C4-2B (cell line): ENCODE measurements at regions not wholly inside any gene's neighbourhood (a gene's known extent, or its start where the extent isn't known, plus 50 kb on each side); places are given as distances from the start of the nearest gene placed in this dataset.

Experiments used
- CTCF ChIP-seq: fragments of 450-650 bp; conservative IDR thresholded peaks from 2 replicates; pipeline ENCODE4 v1.5.1; 2017; ENCODE audit warnings: mild to moderate bottlenecking
- ZFX ChIP-seq: fragments of 450-650 bp; IDR thresholded peaks from 2 replicates; pipeline ENCODE4 v1.6.1; 2017

GRCh38 chr13:50740052-50740741 is 103.3 kb downstream of the DLEU7 start:
- TF ChIP-seq CTCF (no peak), ZFX (no peak)
